ENCODE measurements at regions not wholly inside any gene's neighbourhood (a gene's known extent, or its start where the extent isn't known, plus 50 kb on each side); places are given as distances from the start of the nearest gene placed in this dataset.

- no peak for DNase-seq
Observed at GRCh38 chr12:125944446-125944845, 879.2 kb downstream of the AACS start.

GRCh38 chr12:125949471-125949870 lies 884.2 kb downstream of the AACS start:
- no peak for DNase-seq

- DNase-seq = no peak
Observed at GRCh38 chr12:125954362-125954761, 889.1 kb downstream of the AACS start.

- no peak for DNase-seq
Observed at GRCh38 chr12:125956186-125956585, 891.0 kb downstream of the AACS start.

GRCh38 chr12:125966641-125967040 lies 901.4 kb downstream of the AACS start:
- no peak for DNase-seq

GRCh38 chr12:125968413-125968812 lies 903.2 kb downstream of the AACS start:
- DNase-seq = no peak

- no peak for DNase-seq
Observed at GRCh38 chr12:125971981-125972380, 906.7 kb downstream of the AACS start.

GRCh38 chr12:125978286-125978685 lies 913.1 kb downstream of the AACS start:
- DNase-seq = no peak

GRCh38 chr12:125981610-125982253 lies 916.5 kb downstream of the AACS start:
- DNase-seq = no peak

- no peak for DNase-seq
Observed at GRCh38 chr12:125983094-125983783, 918.0 kb downstream of the AACS start.

- DNase-seq = no peak
Observed at GRCh38 chr12:125983784-125984500, 918.7 kb downstream of the AACS start.

GRCh38 chr12:125988545-125988944 lies 923.3 kb downstream of the AACS start:
- no peak for DNase-seq

GRCh38 chr12:125989696-125990095 lies 924.5 kb downstream of the AACS start:
- no peak for DNase-seq

- DNase-seq = no peak
Observed at GRCh38 chr12:125996443-125996842, 931.2 kb downstream of the AACS start.

GRCh38 chr12:125999628-126000027 lies 934.4 kb downstream of the AACS start:
- DNase-seq = no peak

GRCh38 chr12:126019385-126019784 lies 954.1 kb downstream of the AACS start:
- DNase-seq = no peak

GRCh38 chr12:126021675-126022074 lies 956.4 kb downstream of the AACS start:
- DNase-seq = no peak

GRCh38 chr12:126027825-126028224 lies 962.6 kb downstream of the AACS start:
- no peak for DNase-seq

- DNase-seq = no peak
Observed at GRCh38 chr12:126030573-126030972, 965.3 kb downstream of the AACS start.

GRCh38 chr12:126033751-126034150 lies 968.5 kb downstream of the AACS start:
- DNase-seq = no peak

- DNase-seq = no peak
Observed at GRCh38 chr12:126036348-126036747, 971.1 kb downstream of the AACS start.

GRCh38 chr12:126038434-126038833 lies 973.2 kb downstream of the AACS start:
- DNase-seq = no peak

GRCh38 chr12:126040307-126040706 lies 975.1 kb downstream of the AACS start:
- no peak for DNase-seq

- DNase-seq = no peak
Observed at GRCh38 chr12:126042286-126042685, 977.1 kb downstream of the AACS start.
